ENCODE measurements at regions not wholly inside any gene's neighbourhood (a gene's known extent, or its start where the extent isn't known, plus 50 kb on each side); places are given as distances from the start of the nearest gene placed in this dataset.

DNA sequence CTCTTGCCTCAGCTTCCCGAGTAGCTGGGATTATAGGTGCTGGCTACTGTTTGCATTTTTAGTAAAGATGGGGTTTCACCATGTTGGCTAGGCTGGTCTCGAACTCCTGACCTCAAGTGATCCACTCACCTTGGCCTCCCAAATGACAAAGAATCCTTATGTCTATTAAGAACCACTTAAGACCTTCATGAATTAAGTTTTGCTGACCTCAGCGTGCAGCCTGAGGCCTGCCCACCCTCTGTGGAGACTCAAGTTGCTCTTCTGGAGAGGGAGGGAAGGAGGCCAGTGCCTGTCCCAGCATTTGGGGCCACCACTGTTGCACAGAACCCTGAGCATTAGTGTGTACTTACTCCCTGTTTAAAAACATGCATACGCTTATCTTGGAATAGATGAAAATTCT is 313.3 kb downstream of the FGF9 start:
- no peaks in the 10 kb centered on the region for H3K27me3 ChIP-seq (replicated peaks; ENCODE audit: insufficient read depth)
- no peak for ATAC-seq (ENCODE audit: insufficient number of reproducible peaks, low FRiP score, low read depth)
- TF ChIP-seq, protein P1, sequence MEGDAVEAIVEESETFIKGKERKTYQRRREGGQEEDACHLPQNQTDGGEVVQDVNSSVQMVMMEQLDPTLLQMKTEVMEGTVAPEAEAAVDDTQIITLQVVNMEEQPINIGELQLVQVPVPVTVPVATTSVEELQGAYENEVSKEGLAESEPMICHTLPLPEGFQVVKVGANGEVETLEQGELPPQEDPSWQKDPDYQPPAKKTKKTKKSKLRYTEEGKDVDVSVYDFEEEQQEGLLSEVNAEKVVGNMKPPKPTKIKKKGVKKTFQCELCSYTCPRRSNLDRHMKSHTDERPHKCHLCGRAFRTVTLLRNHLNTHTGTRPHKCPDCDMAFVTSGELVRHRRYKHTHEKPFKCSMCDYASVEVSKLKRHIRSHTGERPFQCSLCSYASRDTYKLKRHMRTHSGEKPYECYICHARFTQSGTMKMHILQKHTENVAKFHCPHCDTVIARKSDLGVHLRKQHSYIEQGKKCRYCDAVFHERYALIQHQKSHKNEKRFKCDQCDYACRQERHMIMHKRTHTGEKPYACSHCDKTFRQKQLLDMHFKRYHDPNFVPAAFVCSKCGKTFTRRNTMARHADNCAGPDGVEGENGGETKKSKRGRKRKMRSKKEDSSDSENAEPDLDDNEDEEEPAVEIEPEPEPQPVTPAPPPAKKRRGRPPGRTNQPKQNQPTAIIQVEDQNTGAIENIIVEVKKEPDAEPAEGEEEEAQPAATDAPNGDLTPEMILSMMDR (IDR thresholded peaks at IDR 0.05) = no peak
- no peaks in the 10 kb centered on the region for H3K9me3 ChIP-seq
- no peak overlapping the region for H3K27ac ChIP-seq
- H3K4me3 ChIP-seq = no peak overlapping the region
- no peaks in the 10 kb centered on the region for H3K4me1 ChIP-seq (ENCODE audit: control insufficient read depth in 1 of 2, low read depth in 2 of 2)
- no peaks in the 10 kb centered on the region for H3K36me3 ChIP-seq
- DNase-seq (ENCODE audit: low spot score) = no peak

DNA sequence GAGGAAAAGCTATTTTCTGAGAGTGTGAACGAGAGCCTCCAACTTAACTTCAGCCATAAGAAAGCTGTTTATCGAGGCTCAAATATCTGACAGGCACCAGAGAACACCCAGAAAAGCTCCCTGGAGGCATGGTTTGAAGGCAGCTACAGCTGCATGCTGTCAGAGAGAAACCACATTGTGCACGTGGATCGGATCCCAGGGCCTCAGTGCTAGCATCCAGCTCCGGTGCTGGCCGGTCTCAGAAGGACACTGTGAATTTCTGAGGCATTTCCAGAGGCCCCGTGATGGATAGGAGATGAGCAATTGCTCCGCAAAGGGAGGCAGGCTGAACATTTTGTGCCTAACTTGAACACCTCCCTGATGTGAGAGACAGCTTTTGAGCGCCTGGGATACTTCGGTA is 315.7 kb downstream of the FGF9 start:
- Histone ChIP-seq H3K27me3 (replicated peaks; ENCODE audit: insufficient read depth) (no peaks in the 10 kb centered on the region), H3K4me3 (no peak overlapping the region), H3K9me3 (no peaks in the 10 kb centered on the region), H3K27ac (no peak overlapping the region), H3K4me1 (ENCODE audit: control insufficient read depth in 1 of 2, low read depth in 2 of 2) (no peaks in the 10 kb centered on the region), H3K36me3 (no peaks in the 10 kb centered on the region)
- DNase-seq (ENCODE audit: low spot score) (no peak), ATAC-seq (ENCODE audit: insufficient number of reproducible peaks, low FRiP score, low read depth) (no peak)
- TF ChIP-seq, protein P1 (IDR thresholded peaks at IDR 0.05) = no peak

DNA sequence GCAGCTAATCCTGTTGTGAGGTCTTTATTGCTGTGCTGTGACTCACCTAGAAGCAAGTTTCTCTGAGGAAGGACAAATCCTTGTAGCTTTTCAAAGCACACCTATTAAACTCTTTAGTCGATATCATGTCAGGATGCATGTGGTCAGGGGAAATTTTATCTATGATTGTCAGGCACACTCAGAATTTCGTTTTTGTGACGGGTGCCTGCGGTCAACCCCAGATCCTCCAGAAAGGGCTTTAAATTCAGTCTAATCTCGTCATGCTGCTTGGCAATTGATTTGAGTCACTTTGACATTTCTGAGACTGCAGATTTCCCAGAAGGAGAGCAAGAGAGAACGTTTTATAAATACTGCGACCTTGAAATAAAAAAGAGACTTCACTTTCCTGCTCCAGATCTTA is 316.9 kb downstream of the FGF9 start:
- H3K9me3 ChIP-seq = no peaks in the 10 kb centered on the region
- no peak overlapping the region for H3K4me3 ChIP-seq
- no peaks in the 10 kb centered on the region for H3K36me3 ChIP-seq
- H3K27me3 ChIP-seq (replicated peaks; ENCODE audit: insufficient read depth) = no peaks in the 10 kb centered on the region
- DNase-seq (ENCODE audit: low spot score) (no peak), ATAC-seq (ENCODE audit: insufficient number of reproducible peaks, low FRiP score, low read depth) (no peak)
- no peak overlapping the region for H3K27ac ChIP-seq
- TF ChIP-seq, protein P1 (IDR thresholded peaks at IDR 0.05) = no peak
- no peaks in the 10 kb centered on the region for H3K4me1 ChIP-seq (ENCODE audit: control insufficient read depth in 1 of 2, low read depth in 2 of 2)

DNA sequence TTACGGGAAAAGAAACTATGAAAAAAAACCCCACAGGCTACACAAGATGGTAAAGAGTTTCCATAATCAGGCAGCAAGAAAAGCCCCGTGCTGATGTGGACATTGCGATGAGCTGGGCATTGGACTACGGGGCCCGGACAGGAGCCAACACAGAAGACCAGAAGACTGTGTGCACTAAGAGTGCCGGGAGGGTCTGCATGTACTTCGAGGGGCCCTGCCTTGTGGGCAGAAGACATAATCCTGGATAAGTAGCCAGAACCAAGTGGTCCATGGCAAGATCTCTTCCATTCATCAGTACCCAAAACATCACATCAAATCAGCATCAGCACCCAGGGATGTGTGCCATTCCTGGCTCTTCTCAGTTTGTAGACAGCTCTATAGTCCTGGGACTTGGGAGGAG is 317.8 kb downstream of the FGF9 start:
- H3K4me3 ChIP-seq = no peak overlapping the region
- no peaks in the 10 kb centered on the region for H3K4me1 ChIP-seq (ENCODE audit: control insufficient read depth in 1 of 2, low read depth in 2 of 2)
- TF ChIP-seq, protein P1 (IDR thresholded peaks at IDR 0.05) = no peak
- no peak overlapping the region for H3K27ac ChIP-seq
- DNase-seq (ENCODE audit: low spot score) = no peak
- no peaks in the 10 kb centered on the region for H3K9me3 ChIP-seq
- ATAC-seq (ENCODE audit: insufficient number of reproducible peaks, low FRiP score, low read depth) = no peak
- H3K27me3 ChIP-seq (replicated peaks; ENCODE audit: insufficient read depth) = no peaks in the 10 kb centered on the region
- H3K36me3 ChIP-seq = no peaks in the 10 kb centered on the region

DNA sequence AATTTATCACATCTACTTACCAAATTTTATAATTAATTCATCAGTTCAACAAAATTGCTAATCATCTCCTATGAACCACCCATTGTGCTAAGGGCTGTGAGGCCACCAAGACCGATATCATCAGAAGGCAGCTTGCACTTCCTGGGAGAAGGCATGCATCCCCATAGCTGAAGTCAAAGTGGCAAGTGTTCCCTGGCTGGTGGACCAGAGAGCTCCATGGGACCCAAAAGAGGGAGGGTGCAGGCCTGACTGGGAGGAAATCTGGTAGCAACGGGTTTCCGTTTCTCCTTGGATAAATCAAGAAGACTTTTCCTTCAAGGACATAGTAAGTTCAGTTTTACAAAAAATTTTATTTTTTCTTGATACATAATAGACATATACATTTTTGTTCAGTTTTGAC is 325.2 kb downstream of the FGF9 start:
- ATAC-seq (ENCODE audit: insufficient number of reproducible peaks, low FRiP score, low read depth) = no peak
- Histone ChIP-seq H3K4me1 (ENCODE audit: control insufficient read depth in 1 of 2, low read depth in 2 of 2) (no peaks in the 10 kb centered on the region), H3K36me3 (no peaks in the 10 kb centered on the region), H3K9me3 (no peaks in the 10 kb centered on the region), H3K27ac (no peak overlapping the region), H3K27me3 (replicated peaks; ENCODE audit: insufficient read depth) (no peaks in the 10 kb centered on the region), H3K4me3 (no peak overlapping the region)
- no peak for DNase-seq (ENCODE audit: low spot score)
- TF ChIP-seq, protein P1 (IDR thresholded peaks at IDR 0.05) = no peak
